GM12878 (cell line): ENCODE measurements at regions not wholly inside any gene's neighbourhood (a gene's known extent, or its start where the extent isn't known, plus 50 kb on each side); places are given as distances from the start of the nearest gene placed in this dataset.

Experiments
- BCL11A ChIP-seq: IDR thresholded peaks from 2 replicates; pipeline ENCODE4 v1.6.1; 2011; ENCODE audit warnings: low read depth, low read length
- CREB1 ChIP-seq: IDR thresholded peaks from 2 replicates; pipeline ENCODE4 v1.6.1; 2012; ENCODE audit warnings: low read depth, mild to moderate bottlenecking, inconsistent platforms
- CTCF ChIP-seq, 3 experiments: IDR thresholded peaks in 2 of 3; conservative IDR thresholded peaks in 1 of 3; 2 replicates each; pipeline ENCODE4 v1.5.1; 2011; ENCODE audit warnings: low read depth in 3 of 3, low read length in 3 of 3, mild to moderate bottlenecking in 3 of 3, control low read depth in 2 of 3, moderate library complexity in 2 of 3, inconsistent platforms in 1 of 3, mixed read lengths in 1 of 3; ENCODE audit not compliant: control insufficient read depth in 2 of 3, insufficient read depth in 1 of 3; ENCODE audit errors: extremely low read depth in 1 of 3
- EZH2 ChIP-seq: IDR thresholded peaks from 2 replicates; pipeline ENCODE4 v1.6.1; 2012; ENCODE audit warnings: low read depth, mild to moderate bottlenecking, control low read depth, inconsistent platforms, low read length, borderline replicate concordance; ENCODE audit not compliant: control insufficient read depth
- MAX ChIP-seq: IDR thresholded peaks from 2 replicates; pipeline ENCODE4 v1.6.1; 2012; ENCODE audit warnings: low read depth, low read length, improper control_type of control experiment
- RCOR1 ChIP-seq: conservative IDR thresholded peaks from 2 replicates; pipeline ENCODE4 v1.6.1; 2012; ENCODE audit warnings: low read depth, low read length, improper control_type of control experiment
- SPI1 ChIP-seq: IDR thresholded peaks from 2 replicates; pipeline ENCODE4 v1.6.1; 2011; ENCODE audit warnings: low read depth, mild to moderate bottlenecking, low read length, moderate library complexity, borderline replicate concordance; ENCODE audit not compliant: insufficient read depth
- STAT1 ChIP-seq: fragments of 450-650 bp; conservative IDR thresholded peaks from 2 replicates; pipeline ENCODE4 v1.6.1; 2014; ENCODE audit warnings: antibody characterized with exemption, mild to moderate bottlenecking
- ZZZ3 ChIP-seq: IDR thresholded peaks from 2 replicates; pipeline ENCODE4 v1.6.1; 2011; ENCODE audit warnings: low read depth; ENCODE audit not compliant: control insufficient read depth, insufficient read length

- TF ChIP-seq STAT1 (no peak), RCOR1 (no peak), EZH2 (no peak), ZZZ3 (no peak), SPI1 (no peak), CREB1 (no peak), BCL11A (no peak), CTCF (IDR thresholded peaks at IDR 0.05 in 2 of 3, conservative IDR thresholded peaks at IDR 0.05 in 1 of 3; ENCODE audit: control insufficient read depth in 2 of 3, extremely low read depth in 1 of 3, insufficient read depth in 1 of 3, low read depth in 3 of 3, low read length in 3 of 3) (no peak), MAX (no peak)
Observed at GRCh38 chr1:118825619-118826018, 162.5 kb downstream of the TBX15 start.
